ENCODE measurements at regions not wholly inside any gene's neighbourhood (a gene's known extent, or its start where the extent isn't known, plus 50 kb on each side); places are given as distances from the start of the nearest gene placed in this dataset.

DNA sequence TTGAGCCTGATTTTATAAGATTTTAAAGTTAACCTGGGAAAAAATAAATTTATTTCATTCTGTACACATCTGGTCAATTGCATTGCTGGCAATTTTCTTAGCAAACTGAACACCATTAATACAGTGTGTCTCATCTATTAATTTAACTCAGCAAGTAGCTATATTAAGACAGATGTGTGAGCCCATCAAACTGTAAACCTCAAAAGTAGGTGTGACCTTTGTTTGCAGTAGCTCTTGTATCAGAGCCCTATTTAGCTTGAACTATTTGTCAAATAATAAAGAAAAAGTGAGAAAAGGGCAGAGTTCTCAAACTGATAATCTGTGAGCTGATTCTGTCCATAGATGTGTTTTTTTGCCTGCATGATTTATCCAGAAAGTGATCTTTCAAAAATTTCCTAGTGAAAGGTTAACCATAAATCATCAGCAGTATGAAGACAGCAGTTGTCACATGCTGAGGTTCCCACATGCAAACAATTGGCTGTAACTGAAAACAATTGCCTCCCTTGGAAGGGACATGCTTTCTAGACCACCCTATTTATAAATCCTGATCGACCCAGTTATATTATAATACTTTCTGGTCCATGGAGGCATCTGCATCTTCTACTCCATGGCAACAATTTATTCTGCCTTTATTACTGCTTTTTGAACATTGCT is 646.5 kb downstream of the NSUN3 start:
- H3K27me3 ChIP-seq (ENCODE audit: control insufficient read depth in 2 of 2, insufficient read depth in 2 of 2, low read length in 2 of 2): no peaks in the 10 kb centered on the region
- no peaks in the 10 kb centered on the region for H3K79me2 ChIP-seq (ENCODE audit: control insufficient read depth, insufficient read depth, low read length)
- no peaks in the 10 kb centered on the region for H3K9me3 ChIP-seq (replicated peaks; ENCODE audit: control insufficient read depth, insufficient read depth, low read depth, low read length)
- H3K4me1 ChIP-seq (replicated peaks in 1 of 2; ENCODE audit: control insufficient read depth in 2 of 2, insufficient read depth in 2 of 2, low read length in 2 of 2): no peaks in the 10 kb centered on the region
- ChIA-PET POLR2A (no interaction called here), CTCF (ENCODE audit: low intra/inter-chr PET ratio) (no interaction called here)
- H2AFZ ChIP-seq (ENCODE audit: low read depth, low read length): no peak overlapping the region
- no peak for TF ChIP-seq CAMTA2 (CRISPR knock-in tag; conservative IDR thresholded peaks at IDR 0.05)
- TF ChIP-seq MTF1 (CRISPR knock-in tag; IDR thresholded peaks at IDR 0.05; ENCODE audit: borderline replicate concordance): no peak
- TF ChIP-seq BRD9 (IDR thresholded peaks at IDR 0.05; ENCODE audit: low read depth, partially characterized antibody): no peak
- TF ChIP-seq ETV5 (CRISPR knock-in tag; IDR thresholded peaks at IDR 0.05; ENCODE audit: low read depth): no peak
- TF ChIP-seq ZNF583 (CRISPR knock-in tag; IDR thresholded peaks at IDR 0.05): no peak
- TF ChIP-seq, protein P1, sequence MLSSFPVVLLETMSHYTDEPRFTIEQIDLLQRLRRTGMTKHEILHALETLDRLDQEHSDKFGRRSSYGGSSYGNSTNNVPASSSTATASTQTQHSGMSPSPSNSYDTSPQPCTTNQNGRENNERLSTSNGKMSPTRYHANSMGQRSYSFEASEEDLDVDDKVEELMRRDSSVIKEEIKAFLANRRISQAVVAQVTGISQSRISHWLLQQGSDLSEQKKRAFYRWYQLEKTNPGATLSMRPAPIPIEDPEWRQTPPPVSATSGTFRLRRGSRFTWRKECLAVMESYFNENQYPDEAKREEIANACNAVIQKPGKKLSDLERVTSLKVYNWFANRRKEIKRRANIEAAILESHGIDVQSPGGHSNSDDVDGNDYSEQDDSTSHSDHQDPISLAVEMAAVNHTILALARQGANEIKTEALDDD (IDR thresholded peaks at IDR 0.05): no peak
- TF ChIP-seq, protein P2, sequence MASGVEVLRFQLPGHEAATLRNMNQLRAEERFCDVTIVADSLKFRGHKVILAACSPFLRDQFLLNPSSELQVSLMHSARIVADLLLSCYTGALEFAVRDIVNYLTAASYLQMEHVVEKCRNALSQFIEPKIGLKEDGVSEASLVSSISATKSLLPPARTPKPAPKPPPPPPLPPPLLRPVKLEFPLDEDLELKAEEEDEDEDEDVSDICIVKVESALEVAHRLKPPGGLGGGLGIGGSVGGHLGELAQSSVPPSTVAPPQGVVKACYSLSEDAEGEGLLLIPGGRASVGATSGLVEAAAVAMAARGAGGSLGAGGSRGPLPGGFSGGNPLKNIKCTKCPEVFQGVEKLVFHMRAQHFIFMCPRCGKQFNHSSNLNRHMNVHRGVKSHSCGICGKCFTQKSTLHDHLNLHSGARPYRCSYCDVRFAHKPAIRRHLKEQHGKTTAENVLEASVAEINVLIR (CRISPR knock-in tag; IDR thresholded peaks at IDR 0.05): no peak
- TF ChIP-seq ZNF41 (CRISPR knock-in tag; conservative IDR thresholded peaks at IDR 0.05): no peak
- no peak for TF ChIP-seq LCOR (CRISPR knock-in tag; IDR thresholded peaks at IDR 0.05)
- TF ChIP-seq, protein P3, sequence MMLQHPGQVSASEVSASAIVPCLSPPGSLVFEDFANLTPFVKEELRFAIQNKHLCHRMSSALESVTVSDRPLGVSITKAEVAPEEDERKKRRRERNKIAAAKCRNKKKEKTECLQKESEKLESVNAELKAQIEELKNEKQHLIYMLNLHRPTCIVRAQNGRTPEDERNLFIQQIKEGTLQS (IDR thresholded peaks at IDR 0.05): no peak
- TF ChIP-seq, protein P3 (CRISPR knock-in tag; conservative IDR thresholded peaks at IDR 0.05): no peak
- no peak for TF ChIP-seq ESRRA (IDR thresholded peaks at IDR 0.05; ENCODE audit: borderline replicate concordance, low read depth)
- TF ChIP-seq SP2 (IDR thresholded peaks at IDR 0.05; ENCODE audit: extremely low read depth, low read depth, low read length, poor library complexity, severe bottlenecking): no peak
- no peak for TF ChIP-seq COPS2 (conservative IDR thresholded peaks at IDR 0.05)
- no peak overlapping the region for H3K4me3 ChIP-seq
- no peaks in the 10 kb centered on the region for H4K20me1 ChIP-seq (replicated peaks; ENCODE audit: control insufficient read depth, insufficient read depth, low read length)
- no peaks in the 10 kb centered on the region for H3K36me3 ChIP-seq (ENCODE audit: control insufficient read depth, insufficient read depth, low read length)
- no peak overlapping the region for H3K4me2 ChIP-seq (ENCODE audit: insufficient read depth, low read length)
- no TSS peak for BruUV-seq (replicated peaks)
- no peak overlapping the region for H3K27ac ChIP-seq (ENCODE audit: extremely low read depth, low read depth, low read length)
- WGBS (ENCODE audit: insufficient coverage, low coverage, missing lambda C conversion rate): 0% methylated on average over 1 of the region's 1 CpG
- intact Hi-C loops (cut with micrococcal nuclease) (no loop called here), in situ Hi-C loops (cut with MboI) (no loop called here)
- DNase-seq (ENCODE audit: extremely low read depth in 1 of 4, low spot score in 3 of 4): no peak
- no peak for ATAC-seq
- no peak overlapping the region for H3K9ac ChIP-seq (ENCODE audit: insufficient read depth in 1 of 2, low read depth in 2 of 2, low read length in 2 of 2)
- FAIRE-seq: no peak
- no peaks in the 10 kb centered on the region for H3K9me1 ChIP-seq (ENCODE audit: control insufficient read depth, insufficient read depth, low read length)

Measured in K562 (cell line).